Large intestine (tissue), 3 donors: ENCODE measurements at regions not wholly inside any gene's neighbourhood (a gene's known extent, or its start where the extent isn't known, plus 50 kb on each side); places are given as distances from the start of the nearest gene placed in this dataset.
"Not testable (repeated sequence)": the region's sequence is repeated elsewhere in the genome, so short reads cannot be mapped to it uniquely, and the experiment has no call there.

Experiments
- DNase-seq, 2 donors: peaks; one replicate each; pipeline versions ENCODE4 v3.0.0 to v3.0.0-alpha.2; 2013
- H3K27ac ChIP-seq: one replicate; pipeline ENCODE4 v1.5.1; 2013; ENCODE audit warnings: low read length
- H3K27me3 ChIP-seq: 2 replicates; pipeline ENCODE4 v1.6.1; 2013; ENCODE audit warnings: low read length; ENCODE audit not compliant: control insufficient read depth, insufficient read depth
- H3K36me3 ChIP-seq: 2 replicates; pipeline ENCODE4 v1.6.1; 2013; ENCODE audit warnings: low read length; ENCODE audit not compliant: control insufficient read depth, insufficient read depth
- H3K4me1 ChIP-seq: one replicate; pipeline ENCODE4 v1.6.1; 2013; ENCODE audit warnings: low read length; ENCODE audit not compliant: control insufficient read depth, insufficient read depth
- H3K4me3 ChIP-seq: one replicate; pipeline ENCODE4 v1.5.1; 2013; ENCODE audit warnings: low read length
- H3K9me3 ChIP-seq: one replicate; pipeline ENCODE4 v1.6.1; 2013; ENCODE audit warnings: mild to moderate bottlenecking, low read depth, low read length, moderate library complexity; ENCODE audit not compliant: control insufficient read depth
- whole genome bisulfite sequencing: methylation state at CpG from one replicate; pipeline ENCODE4 v1.1.5; 2013; ENCODE audit warnings: low lambda C conversion rate; ENCODE audit not compliant: insufficient coverage; 5-methylcytosine and 5-hydroxymethylcytosine counted together

- no peaks in the 10 kb centered on the region for H3K9me3 ChIP-seq
- H3K27ac ChIP-seq, result no peak overlapping the region
- H3K4me1 ChIP-seq, result no peaks in the 10 kb centered on the region
- no peaks in the 10 kb centered on the region for H3K27me3 ChIP-seq
- no peak for DNase-seq
- H3K4me3 ChIP-seq, result no peak overlapping the region
- no peaks in the 10 kb centered on the region for H3K36me3 ChIP-seq
- 79% methylated on average over 2 of the region's 4 CpGs for WGBS
Observed at GRCh38 chr3:132987396-132987795, 50.8 kb upstream of the TMEM108 start.

GRCh38 chr3:132984181-132984580 is 54.0 kb upstream of the TMEM108 start:
- H3K9me3 ChIP-seq, result no peaks in the 10 kb centered on the region
- no peak overlapping the region for H3K27ac ChIP-seq
- H3K4me1 ChIP-seq, result no peaks in the 10 kb centered on the region
- H3K4me3 ChIP-seq, result no peak overlapping the region
- DNase-seq, result no peak
- no peaks in the 10 kb centered on the region for H3K36me3 ChIP-seq
- no peaks in the 10 kb centered on the region for H3K27me3 ChIP-seq
- 100% methylated on average over 1 of the region's 1 CpG for WGBS

GRCh38 chr3:132983143-132983770 is 54.9 kb upstream of the TMEM108 start:
- Histone ChIP-seq H3K4me1 (no peaks in the 10 kb centered on the region), H3K9me3 (no peaks in the 10 kb centered on the region), H3K27me3 (no peaks in the 10 kb centered on the region), H3K27ac (no peak overlapping the region), H3K4me3 (no peak overlapping the region), H3K36me3 (no peaks in the 10 kb centered on the region)
- WGBS, result 80% methylated on average over 1 of the region's 1 CpG
- no peak for DNase-seq

GRCh38 chr3:132981719-132982118 is 56.5 kb upstream of the TMEM108 start:
- no CpG with 5 or more reads among the region's 1 CpG for WGBS
- no peak for DNase-seq
- Histone ChIP-seq H3K9me3 (no peaks in the 10 kb centered on the region), H3K36me3 (no peaks in the 10 kb centered on the region), H3K27me3 (no peaks in the 10 kb centered on the region), H3K27ac (no peak overlapping the region), H3K4me3 (no peak overlapping the region), H3K4me1 (no peaks in the 10 kb centered on the region)

- WGBS, result 100% methylated on average over 1 of the region's 2 CpGs
- H3K36me3 ChIP-seq, result no peaks in the 10 kb centered on the region
- H3K27me3 ChIP-seq, result no peaks in the 10 kb centered on the region
- H3K4me3 ChIP-seq, result no peak overlapping the region
- DNase-seq, result no peak
- no peak overlapping the region for H3K27ac ChIP-seq
- no peaks in the 10 kb centered on the region for H3K9me3 ChIP-seq
- no peaks in the 10 kb centered on the region for H3K4me1 ChIP-seq
Observed at GRCh38 chr3:132980102-132980501, 58.1 kb upstream of the TMEM108 start.

- no peak overlapping the region for H3K27ac ChIP-seq
- H3K36me3 ChIP-seq, result no peaks in the 10 kb centered on the region
- DNase-seq, result no peak
- H3K9me3 ChIP-seq, result no peaks in the 10 kb centered on the region
- no peaks in the 10 kb centered on the region for H3K27me3 ChIP-seq
- no peak overlapping the region for H3K4me3 ChIP-seq
- WGBS, result 100% methylated on average over 1 of the region's 1 CpG
- no peaks in the 10 kb centered on the region for H3K4me1 ChIP-seq
Observed at GRCh38 chr3:132979606-132980005, 58.6 kb upstream of the TMEM108 start.

- H3K27me3 ChIP-seq, H3K4me3 ChIP-seq, DNase-seq, H3K27ac ChIP-seq, H3K36me3 ChIP-seq, H3K9me3 ChIP-seq, H3K4me1 ChIP-seq: not testable (repeated sequence)
- 71% methylated on average over 1 of the region's 3 CpGs for WGBS
Observed at GRCh38 chr3:132978946-132979345, 59.2 kb upstream of the TMEM108 start.

GRCh38 chr3:132978464-132978863 is 59.7 kb upstream of the TMEM108 start:
- Histone ChIP-seq H3K9me3 (no peaks in the 10 kb centered on the region), H3K4me1 (no peaks in the 10 kb centered on the region), H3K36me3 (no peaks in the 10 kb centered on the region), H3K27ac (no peak overlapping the region), H3K27me3 (no peaks in the 10 kb centered on the region), H3K4me3 (no peak overlapping the region)
- no CpG with 5 or more reads among the region's 2 CpGs for WGBS
- DNase-seq, result no peak

- Histone ChIP-seq H3K36me3 (no peaks in the 10 kb centered on the region), H3K4me1 (no peaks in the 10 kb centered on the region), H3K27ac (no peak overlapping the region), H3K9me3 (no peaks in the 10 kb centered on the region), H3K4me3 (no peak overlapping the region), H3K27me3 (no peaks in the 10 kb centered on the region)
- DNase-seq, result no peak
- 100% methylated on average over 2 of the region's 7 CpGs for WGBS
Observed at GRCh38 chr3:132974097-132974496, 64.1 kb upstream of the TMEM108 start.

- Histone ChIP-seq H3K4me1 (no peaks in the 10 kb centered on the region), H3K27me3 (no peaks in the 10 kb centered on the region), H3K9me3 (no peaks in the 10 kb centered on the region), H3K4me3 (no peak overlapping the region), H3K36me3 (no peaks in the 10 kb centered on the region), H3K27ac (no peak overlapping the region)
- 75% methylated on average over 2 of the region's 5 CpGs for WGBS
- no peak for DNase-seq
Observed at GRCh38 chr3:132973441-132973840, 64.8 kb upstream of the TMEM108 start.

GRCh38 chr3:132972333-132972732 is 65.9 kb upstream of the TMEM108 start:
- Histone ChIP-seq H3K36me3 (no peaks in the 10 kb centered on the region), H3K27me3 (no peaks in the 10 kb centered on the region), H3K27ac (no peak overlapping the region), H3K4me1 (no peaks in the 10 kb centered on the region), H3K4me3 (no peak overlapping the region), H3K9me3 (no peaks in the 10 kb centered on the region)
- DNase-seq, result no peak
